Tibial nerve (tissue), 3 donors: ENCODE measurements at regions not wholly inside any gene's neighbourhood (a gene's known extent, or its start where the extent isn't known, plus 50 kb on each side); places are given as distances from the start of the nearest gene placed in this dataset.

ENCODE experiments used
- POLR2A ChIP-seq, 2 donors: fragments of 450-650 bp; IDR thresholded peaks; one replicate each; pipeline ENCODE4 v1.6.1; 2017; ENCODE audit warnings: antibody characterized with exemption in 2 of 2, mild to moderate bottlenecking in 2 of 2, moderate library complexity in 2 of 2
- TF ChIP-seq, protein P1 (sequence below), 5 experiments: fragments of 200-600 bp in 3 of 5; fragments of 450-650 bp in 2 of 5; sonication (generic) in 3 of 5; IDR thresholded peaks; one replicate each; pipeline ENCODE4 v1.5.1; 2016 to 2019; ENCODE audit warnings: antibody characterized with exemption in 5 of 5, mild to moderate bottlenecking in 3 of 5, moderate library complexity in 2 of 5

DNA sequence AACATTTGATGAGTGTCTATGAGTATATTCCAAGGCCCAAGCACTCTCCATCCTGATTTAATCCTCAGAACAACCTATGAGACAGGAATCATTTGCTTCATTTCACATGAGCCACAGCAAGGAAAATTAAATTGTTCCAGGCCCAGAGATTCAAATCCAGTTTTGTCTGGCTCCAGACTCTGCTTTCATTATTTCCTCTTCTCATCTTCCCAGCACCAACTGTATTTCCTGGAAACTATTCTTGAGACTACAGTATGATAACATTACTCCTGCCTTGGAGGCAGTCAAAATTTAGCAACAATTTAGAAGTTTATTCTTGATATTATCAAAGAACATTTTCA lies 194.5 kb downstream of the ZNF608 start:
- TF ChIP-seq, protein P1, sequence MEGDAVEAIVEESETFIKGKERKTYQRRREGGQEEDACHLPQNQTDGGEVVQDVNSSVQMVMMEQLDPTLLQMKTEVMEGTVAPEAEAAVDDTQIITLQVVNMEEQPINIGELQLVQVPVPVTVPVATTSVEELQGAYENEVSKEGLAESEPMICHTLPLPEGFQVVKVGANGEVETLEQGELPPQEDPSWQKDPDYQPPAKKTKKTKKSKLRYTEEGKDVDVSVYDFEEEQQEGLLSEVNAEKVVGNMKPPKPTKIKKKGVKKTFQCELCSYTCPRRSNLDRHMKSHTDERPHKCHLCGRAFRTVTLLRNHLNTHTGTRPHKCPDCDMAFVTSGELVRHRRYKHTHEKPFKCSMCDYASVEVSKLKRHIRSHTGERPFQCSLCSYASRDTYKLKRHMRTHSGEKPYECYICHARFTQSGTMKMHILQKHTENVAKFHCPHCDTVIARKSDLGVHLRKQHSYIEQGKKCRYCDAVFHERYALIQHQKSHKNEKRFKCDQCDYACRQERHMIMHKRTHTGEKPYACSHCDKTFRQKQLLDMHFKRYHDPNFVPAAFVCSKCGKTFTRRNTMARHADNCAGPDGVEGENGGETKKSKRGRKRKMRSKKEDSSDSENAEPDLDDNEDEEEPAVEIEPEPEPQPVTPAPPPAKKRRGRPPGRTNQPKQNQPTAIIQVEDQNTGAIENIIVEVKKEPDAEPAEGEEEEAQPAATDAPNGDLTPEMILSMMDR (IDR thresholded peaks at IDR 0.05) = no peak
- TF ChIP-seq POLR2A (IDR thresholded peaks at IDR 0.05) = no peak
